ENCODE measurements at regions not wholly inside any gene's neighbourhood (a gene's known extent, or its start where the extent isn't known, plus 50 kb on each side); places are given as distances from the start of the nearest gene placed in this dataset.

GRCh38 chr2:76288598-76288997, 577.9 kb upstream of the GCFC2 start:
- DNase-seq (ENCODE audit: low spot score) (no peak), ATAC-seq (no peak)
- TF ChIP-seq ZNF317 (CRISPR knock-in tag; IDR thresholded peaks at IDR 0.05; ENCODE audit: borderline replicate concordance, low read depth) (no peak), RORB (CRISPR knock-in tag; IDR thresholded peaks at IDR 0.05) (no peak), FOXP1 (CRISPR knock-in tag; IDR thresholded peaks at IDR 0.05; ENCODE audit: borderline replicate concordance) (no peak), ETV6 (CRISPR knock-in tag; IDR thresholded peaks at IDR 0.05) (no peak), GABPB1 (CRISPR knock-in tag; IDR thresholded peaks at IDR 0.05) (no peak), OVOL2 (CRISPR knock-in tag; IDR thresholded peaks at IDR 0.05; ENCODE audit: borderline replicate concordance) (no peak), PRRX2 (CRISPR knock-in tag; IDR thresholded peaks at IDR 0.05) (no peak), ARID4B (CRISPR knock-in tag; IDR thresholded peaks at IDR 0.05; ENCODE audit: borderline replicate concordance) (no peak)
- TF ChIP-seq, protein P1, sequence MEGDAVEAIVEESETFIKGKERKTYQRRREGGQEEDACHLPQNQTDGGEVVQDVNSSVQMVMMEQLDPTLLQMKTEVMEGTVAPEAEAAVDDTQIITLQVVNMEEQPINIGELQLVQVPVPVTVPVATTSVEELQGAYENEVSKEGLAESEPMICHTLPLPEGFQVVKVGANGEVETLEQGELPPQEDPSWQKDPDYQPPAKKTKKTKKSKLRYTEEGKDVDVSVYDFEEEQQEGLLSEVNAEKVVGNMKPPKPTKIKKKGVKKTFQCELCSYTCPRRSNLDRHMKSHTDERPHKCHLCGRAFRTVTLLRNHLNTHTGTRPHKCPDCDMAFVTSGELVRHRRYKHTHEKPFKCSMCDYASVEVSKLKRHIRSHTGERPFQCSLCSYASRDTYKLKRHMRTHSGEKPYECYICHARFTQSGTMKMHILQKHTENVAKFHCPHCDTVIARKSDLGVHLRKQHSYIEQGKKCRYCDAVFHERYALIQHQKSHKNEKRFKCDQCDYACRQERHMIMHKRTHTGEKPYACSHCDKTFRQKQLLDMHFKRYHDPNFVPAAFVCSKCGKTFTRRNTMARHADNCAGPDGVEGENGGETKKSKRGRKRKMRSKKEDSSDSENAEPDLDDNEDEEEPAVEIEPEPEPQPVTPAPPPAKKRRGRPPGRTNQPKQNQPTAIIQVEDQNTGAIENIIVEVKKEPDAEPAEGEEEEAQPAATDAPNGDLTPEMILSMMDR (IDR thresholded peaks at IDR 0.05) = no peak
- TF ChIP-seq, protein P2, sequence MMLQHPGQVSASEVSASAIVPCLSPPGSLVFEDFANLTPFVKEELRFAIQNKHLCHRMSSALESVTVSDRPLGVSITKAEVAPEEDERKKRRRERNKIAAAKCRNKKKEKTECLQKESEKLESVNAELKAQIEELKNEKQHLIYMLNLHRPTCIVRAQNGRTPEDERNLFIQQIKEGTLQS (CRISPR knock-in tag; conservative IDR thresholded peaks at IDR 0.05) = no peak
- POLR2A ChIA-PET = no interaction called here
- Mint-ChIP-seq H3K27me3 (ENCODE audit: low read depth) (no peaks in the 10 kb centered on the region), H3K4me3 (no peak overlapping the region), H3K27ac (no peak overlapping the region), H3K36me3 (no peaks in the 10 kb centered on the region), H3K4me1 (peaks cover 4% of the 10 kb centered on the region; the same call in 1 of the 2 replicates), H3K9me3 (no peaks in the 10 kb centered on the region)
- CTCF ChIA-PET = no interaction called here

DNA sequence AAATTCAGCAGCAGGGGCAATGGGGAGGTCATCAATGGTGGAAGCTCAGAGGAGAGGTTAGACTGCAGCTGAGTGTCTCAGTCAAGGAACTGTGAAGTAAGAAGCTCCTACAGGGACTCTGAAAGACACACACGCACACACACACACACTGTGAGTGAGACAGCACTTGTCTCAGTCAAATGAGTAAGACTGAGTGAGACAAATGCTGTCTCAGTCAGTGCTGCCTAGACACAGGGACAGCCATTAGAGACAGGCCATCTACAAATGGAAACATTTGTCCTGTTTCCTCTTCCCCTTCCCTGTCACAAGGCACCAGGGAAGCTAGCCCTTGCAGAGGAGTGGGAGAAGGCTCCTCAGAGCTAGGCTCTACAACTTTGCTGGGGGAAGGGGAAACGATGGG, 577.4 kb upstream of the GCFC2 start:
- H3K27ac Mint-ChIP-seq = no peak overlapping the region
- ChIA-PET POLR2A (no interaction called here), CTCF (no interaction called here)
- no peaks in the 10 kb centered on the region for H3K9me3 Mint-ChIP-seq
- ATAC-seq = no peak; the same call in 1 of the 2 replicates
- no peaks in the 10 kb centered on the region for H3K27me3 Mint-ChIP-seq (ENCODE audit: low read depth)
- no peak for DNase-seq (ENCODE audit: low spot score)
- peaks cover 4% of the 10 kb centered on the region; the same call in 1 of the 2 replicates for H3K4me1 Mint-ChIP-seq
- H3K4me3 Mint-ChIP-seq = no peak overlapping the region
- no peaks in the 10 kb centered on the region for H3K36me3 Mint-ChIP-seq
- no peak for TF ChIP-seq SMAD3 (CRISPR knock-in tag; IDR thresholded peaks at IDR 0.05; ENCODE audit: borderline replicate concordance)
- TF ChIP-seq EMX1 (CRISPR knock-in tag; IDR thresholded peaks at IDR 0.05) = no peak
- TF ChIP-seq SOX15 (CRISPR knock-in tag; IDR thresholded peaks at IDR 0.05) = no peak
- TF ChIP-seq OVOL2 (CRISPR knock-in tag; IDR thresholded peaks at IDR 0.05; ENCODE audit: borderline replicate concordance) = no peak
- TF ChIP-seq GTF2I (CRISPR knock-in tag; conservative IDR thresholded peaks at IDR 0.05) = no peak
- TF ChIP-seq IRF2 (CRISPR knock-in tag; IDR thresholded peaks at IDR 0.05; ENCODE audit: borderline replicate concordance, low read depth) = no peak
- TF ChIP-seq, protein P3, sequence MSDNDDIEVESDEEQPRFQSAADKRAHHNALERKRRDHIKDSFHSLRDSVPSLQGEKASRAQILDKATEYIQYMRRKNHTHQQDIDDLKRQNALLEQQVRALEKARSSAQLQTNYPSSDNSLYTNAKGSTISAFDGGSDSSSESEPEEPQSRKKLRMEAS (CRISPR knock-in tag; IDR thresholded peaks at IDR 0.05) = no peak
- TF ChIP-seq ZNF532 (CRISPR knock-in tag; IDR thresholded peaks at IDR 0.05; ENCODE audit: borderline replicate concordance) = no peak
- TF ChIP-seq AFF4 (CRISPR knock-in tag; IDR thresholded peaks at IDR 0.05; ENCODE audit: borderline replicate concordance) = no peak
- no peak for TF ChIP-seq NR2C2 (CRISPR knock-in tag; IDR thresholded peaks at IDR 0.05)
